GM12873 (cell line): ENCODE measurements at regions not wholly inside any gene's neighbourhood (a gene's known extent, or its start where the extent isn't known, plus 50 kb on each side); places are given as distances from the start of the nearest gene placed in this dataset.

Source experiments
- TF ChIP-seq, protein P1 (sequence below): IDR thresholded peaks from 2 replicates; pipeline ENCODE4 v1.5.1; 2012; ENCODE audit warnings: low read depth, mild to moderate bottlenecking, moderate library complexity, low read length, control low read depth; ENCODE audit not compliant: insufficient read depth; ENCODE audit errors: missing control alignments

DNA sequence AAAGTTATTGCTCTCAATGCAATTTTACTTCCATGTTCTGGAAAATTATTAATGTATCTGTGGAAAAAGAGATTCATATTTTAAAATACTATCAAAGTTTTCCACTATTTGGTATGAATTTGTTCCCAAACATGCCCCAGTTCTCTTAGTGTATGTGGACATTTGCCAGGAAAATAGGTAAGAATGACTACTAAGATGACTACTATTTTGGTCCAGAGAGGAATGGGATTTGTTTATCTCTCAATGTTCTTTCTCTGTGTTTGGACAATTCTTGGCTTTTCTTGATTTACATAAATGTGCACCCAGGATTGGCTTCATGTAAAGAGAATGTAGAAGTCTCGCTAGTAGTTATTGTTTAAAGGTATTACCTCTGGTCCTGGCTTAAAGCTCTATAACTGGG lies 60.3 kb upstream of the POT1 start:
- TF ChIP-seq, protein P1, sequence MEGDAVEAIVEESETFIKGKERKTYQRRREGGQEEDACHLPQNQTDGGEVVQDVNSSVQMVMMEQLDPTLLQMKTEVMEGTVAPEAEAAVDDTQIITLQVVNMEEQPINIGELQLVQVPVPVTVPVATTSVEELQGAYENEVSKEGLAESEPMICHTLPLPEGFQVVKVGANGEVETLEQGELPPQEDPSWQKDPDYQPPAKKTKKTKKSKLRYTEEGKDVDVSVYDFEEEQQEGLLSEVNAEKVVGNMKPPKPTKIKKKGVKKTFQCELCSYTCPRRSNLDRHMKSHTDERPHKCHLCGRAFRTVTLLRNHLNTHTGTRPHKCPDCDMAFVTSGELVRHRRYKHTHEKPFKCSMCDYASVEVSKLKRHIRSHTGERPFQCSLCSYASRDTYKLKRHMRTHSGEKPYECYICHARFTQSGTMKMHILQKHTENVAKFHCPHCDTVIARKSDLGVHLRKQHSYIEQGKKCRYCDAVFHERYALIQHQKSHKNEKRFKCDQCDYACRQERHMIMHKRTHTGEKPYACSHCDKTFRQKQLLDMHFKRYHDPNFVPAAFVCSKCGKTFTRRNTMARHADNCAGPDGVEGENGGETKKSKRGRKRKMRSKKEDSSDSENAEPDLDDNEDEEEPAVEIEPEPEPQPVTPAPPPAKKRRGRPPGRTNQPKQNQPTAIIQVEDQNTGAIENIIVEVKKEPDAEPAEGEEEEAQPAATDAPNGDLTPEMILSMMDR, result no peak
